DMS114 treated with DMSO at 0.1 percent for 48 hours (cell line): ENCODE measurements at regions not wholly inside any gene's neighbourhood (a gene's known extent, or its start where the extent isn't known, plus 50 kb on each side); places are given as distances from the start of the nearest gene placed in this dataset.

Experiments used
- DNase-seq: peaks from one replicate; lab custom pipeline; 2025; ENCODE audit not compliant: unreplicated experiment; lab: John Stamatoyannopoulos, UW

DNA sequence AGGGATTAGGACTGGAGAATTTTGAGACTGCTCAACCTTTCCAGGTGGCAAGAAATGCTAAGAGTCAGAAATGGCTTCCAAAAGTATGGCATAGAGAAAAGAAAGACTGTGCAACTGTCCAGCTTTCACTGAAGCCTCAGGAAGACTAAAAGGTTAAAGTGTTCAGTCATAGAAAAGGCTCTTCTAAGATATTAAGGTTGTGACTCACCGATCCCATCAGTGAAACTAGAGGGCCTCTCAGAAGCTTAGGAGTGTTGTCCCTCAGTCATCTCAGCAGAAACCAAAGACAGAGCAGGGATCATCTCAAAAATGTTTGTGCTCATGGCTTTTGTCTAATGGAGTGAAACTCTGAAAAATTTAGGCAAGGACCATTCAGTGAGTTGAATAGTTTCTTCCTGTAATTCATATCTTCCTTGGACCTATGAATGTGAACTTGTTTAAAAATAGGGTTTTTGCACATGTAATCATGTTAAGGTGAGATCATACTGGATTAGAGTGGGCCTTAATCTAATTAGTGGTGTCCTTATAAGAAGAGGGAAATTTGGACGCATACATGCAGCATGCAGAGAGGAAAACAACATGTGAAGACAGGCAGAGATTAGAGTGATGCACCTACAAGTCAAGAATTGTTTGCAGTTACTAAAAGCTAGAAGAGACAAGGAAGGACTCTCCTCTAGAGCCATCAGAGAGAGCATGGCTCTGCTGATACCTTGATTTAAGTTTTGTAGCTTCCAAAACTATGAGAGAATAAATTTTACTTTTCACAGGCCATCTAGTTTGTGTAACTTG is 71.3 kb downstream of the RPE65 start:
- no peak for DNase-seq

DNA sequence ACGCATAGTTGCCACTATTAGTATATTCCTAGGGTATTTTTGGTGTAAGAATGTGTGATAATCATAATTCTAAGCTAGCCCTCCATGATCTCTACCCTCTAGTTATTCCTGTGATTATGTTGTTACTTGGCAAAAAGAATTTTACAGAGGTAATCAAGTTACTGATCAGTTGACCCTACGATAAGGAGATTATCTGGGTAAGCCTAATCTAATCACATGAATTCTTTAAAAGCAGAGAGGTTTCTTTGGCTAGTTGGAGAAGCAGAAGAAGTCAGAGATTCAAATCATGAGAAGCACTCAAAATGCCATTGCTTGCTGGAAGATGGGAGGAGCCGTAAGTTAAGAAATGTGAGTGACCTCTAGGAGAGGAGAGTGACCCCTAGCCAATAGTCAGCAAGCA is 72.7 kb downstream of the RPE65 start:
- no peak for DNase-seq

DNA sequence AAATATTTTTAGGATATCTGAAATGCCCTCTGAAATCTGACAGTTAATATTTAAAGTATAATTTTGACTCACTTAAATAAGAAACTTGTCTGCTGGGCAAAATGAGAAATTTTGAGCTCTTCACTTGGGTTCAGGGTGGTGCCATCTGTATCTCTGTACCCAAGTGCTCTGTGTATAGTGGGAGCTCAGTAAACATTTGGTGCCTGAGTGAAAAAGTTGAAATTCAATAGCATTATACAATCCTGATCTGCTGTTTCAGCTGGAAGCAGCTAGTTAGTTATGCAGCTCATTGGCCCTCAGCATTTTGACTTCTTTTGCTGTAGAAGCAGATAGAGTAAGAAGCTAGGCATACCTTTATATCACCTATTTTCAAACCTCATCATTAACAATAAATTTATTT is 73.3 kb downstream of the RPE65 start:
- DNase-seq: no peak

DNA sequence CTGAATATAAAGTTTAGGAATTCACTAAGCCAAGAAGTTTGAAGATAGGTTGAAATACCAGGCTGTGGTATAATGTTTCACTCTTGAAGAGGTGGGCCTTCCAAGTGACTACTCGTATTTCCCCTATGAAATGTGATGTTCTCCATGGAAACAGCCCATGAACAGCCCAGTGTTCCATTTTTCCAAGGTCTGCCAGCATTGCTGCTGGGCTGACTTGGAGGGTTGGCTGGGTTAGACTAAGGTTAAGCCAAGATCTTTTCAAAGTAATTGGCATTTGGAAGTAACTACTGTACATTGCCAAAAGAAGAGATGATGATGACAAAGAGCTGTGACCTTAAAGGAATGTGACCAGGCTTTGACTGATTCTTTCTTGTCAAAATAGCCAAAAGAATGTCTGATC is 73.8 kb downstream of the RPE65 start:
- DNase-seq: no peak

DNA sequence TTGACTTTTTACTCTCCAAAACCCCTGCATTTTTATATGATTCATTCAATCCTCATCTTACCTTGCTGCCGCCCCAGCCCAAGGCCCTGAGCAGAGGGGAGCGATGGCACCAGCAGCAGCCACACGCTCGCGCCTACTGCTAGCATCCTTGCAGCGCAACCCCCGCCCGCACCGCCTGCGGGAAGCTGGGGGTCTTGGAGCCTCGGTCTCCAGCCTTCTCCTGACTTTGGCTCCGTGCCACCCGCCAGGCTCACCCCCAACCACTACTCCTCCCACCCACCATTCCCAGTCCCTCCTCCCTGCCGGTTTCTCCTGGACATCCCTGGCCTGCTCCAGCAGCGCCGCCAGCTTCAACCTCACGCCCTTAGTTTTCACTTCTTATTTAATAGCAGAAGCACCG is 76.6 kb downstream of the RPE65 start:
- no peak for DNase-seq

DNA sequence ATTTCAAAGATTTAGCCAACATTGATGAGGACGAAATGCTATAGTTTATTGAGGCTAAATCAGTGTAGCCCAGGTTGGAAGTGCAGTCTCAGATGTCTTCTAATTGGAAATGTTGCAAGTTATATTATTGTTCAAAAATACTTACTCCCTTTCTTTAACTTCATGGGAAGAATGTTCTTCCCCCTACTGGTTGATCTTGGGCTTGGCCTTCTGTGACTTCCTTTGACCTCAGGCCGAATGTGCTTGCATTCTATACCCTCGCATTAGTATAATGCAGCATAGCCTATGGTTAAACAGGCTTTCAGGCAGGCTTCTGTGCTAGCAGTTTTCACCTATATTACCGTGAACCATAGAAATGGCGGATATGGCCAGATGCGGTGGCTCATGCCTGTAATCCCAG is 77.3 kb downstream of the RPE65 start:
- no peak for DNase-seq

DNA sequence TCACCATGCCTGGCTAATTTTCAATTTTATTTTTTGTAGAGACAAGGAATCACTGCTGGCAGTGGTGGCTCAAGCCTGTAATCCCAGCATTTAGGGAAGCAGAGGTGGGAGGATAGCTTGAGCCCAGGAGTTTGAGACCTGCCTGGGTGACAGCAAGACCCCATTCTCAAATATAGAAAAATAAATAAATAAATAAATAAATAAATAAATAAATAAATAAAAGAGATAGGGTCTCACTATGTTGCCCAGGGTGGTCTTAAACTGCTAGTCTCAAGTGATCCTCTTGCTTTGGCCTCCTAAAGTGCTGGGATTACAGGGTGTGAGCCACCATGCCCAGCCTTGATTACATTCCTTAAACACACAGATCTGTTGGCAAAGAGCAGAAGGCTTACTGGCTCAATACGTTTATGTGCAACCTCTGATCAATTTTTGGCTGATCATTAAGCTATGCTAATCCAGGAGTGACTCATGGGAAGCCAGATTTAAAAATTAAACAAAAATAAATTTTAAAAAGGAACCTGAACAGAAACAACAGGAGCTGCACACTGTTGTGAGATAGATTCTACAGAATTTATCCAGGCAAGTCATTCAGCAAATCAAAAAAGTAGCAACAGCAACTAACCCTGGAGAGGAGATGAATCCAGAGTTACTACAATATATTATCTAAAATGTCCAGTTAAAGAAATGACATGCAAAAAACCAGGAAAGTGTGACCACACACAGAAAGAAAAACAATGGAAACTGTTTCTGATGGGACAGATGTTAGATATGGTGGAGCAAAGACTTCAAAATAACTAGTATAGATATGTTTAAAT is 79.4 kb downstream of the RPE65 start:
- DNase-seq: no peak

DNA sequence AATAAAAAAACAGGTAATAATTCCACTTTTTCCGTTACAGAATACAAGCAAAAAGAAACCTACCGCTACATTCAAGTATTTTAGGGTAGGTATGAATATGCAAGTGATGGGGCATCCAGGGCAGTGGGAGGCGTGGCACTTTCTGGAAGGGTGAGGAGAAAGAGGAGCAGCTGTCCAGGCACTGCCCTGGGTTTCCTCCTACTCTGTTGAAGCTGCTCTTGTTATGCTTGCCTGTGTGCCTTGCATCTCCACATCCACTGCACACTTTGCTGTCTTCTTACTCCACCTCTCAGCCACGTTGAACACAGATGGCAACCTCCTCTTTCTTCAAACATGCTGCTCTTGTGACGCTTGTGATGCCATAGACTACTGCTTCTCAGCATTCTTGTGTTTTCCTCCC is 83.2 kb downstream of the RPE65 start:
- DNase-seq: no peak

DNA sequence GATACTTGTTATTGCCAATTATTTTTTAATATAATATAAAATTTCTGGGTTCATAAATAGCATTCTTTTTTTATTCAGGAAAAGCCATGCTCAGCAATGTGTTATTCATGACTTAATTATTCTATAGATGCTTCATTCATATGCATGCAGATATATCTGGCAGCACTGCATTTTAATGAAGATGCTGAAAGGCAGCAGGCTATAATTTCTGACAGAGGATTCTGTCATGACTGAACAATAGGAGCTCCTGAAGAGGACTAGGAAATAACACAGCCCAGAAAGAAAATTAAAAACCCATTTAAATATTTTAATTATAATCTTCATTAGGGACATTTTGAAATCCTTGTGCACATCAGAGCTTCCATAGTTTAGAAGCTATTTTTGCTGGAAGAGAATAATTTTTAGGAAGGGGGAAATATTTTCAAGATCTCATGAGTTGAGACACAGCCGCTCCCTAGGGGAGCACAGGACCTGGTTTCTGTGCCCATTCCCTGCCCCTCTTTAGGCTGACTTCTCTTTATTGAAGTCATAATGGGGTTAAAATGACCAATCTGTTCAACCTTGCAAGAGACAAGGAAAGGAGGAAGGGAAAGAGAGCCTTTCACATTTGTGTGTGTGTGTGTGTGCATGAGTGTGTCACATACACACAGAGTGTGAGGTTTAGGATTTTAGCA is 83.9 kb downstream of the RPE65 start:
- no peak for DNase-seq

DNA sequence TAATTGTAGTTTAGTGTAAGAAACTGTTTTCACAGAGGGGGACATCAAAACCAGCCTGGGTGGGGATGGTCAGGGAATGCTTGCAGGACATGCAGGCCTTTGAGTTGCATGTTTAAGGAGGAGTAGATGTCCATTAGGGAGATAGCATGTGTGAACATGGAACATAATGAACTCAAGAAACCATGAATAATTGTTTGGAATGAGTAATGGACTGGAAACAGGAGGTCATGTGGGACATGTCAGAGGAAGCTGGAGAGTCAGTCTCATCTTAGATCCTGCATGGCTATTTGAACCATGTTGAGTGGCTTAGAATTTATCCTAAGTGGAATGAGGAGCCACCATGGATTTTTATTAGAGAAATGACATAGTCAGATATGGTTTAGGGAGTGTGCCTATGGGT is 86.4 kb downstream of the RPE65 start:
- DNase-seq: no peak

DNA sequence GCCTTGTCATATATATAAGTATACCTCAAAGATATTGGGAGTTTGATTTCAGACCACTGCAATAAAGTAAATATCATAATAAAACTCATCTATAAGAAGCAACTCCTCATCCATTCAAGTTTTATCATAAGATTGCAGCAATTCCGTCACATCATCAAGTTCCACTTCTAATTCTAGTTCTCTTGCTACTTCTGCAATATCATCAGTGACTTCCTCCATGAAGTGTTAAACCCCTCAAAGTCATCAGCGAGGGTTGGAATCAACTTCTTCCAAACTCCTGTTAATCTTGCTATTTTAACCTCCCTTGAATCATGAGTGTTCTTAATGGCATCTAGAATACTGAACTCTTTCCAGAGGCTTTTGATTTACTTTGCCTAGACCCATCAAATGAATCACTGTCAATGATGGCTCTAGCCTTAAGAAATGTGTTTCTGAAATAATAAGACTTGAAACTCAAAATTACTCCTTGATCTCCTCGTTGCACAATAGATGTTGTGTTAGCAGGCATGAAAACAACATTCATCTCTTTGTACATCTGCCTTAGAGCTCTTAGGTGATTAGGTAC is 88.3 kb downstream of the RPE65 start:
- no peak for DNase-seq

DNA sequence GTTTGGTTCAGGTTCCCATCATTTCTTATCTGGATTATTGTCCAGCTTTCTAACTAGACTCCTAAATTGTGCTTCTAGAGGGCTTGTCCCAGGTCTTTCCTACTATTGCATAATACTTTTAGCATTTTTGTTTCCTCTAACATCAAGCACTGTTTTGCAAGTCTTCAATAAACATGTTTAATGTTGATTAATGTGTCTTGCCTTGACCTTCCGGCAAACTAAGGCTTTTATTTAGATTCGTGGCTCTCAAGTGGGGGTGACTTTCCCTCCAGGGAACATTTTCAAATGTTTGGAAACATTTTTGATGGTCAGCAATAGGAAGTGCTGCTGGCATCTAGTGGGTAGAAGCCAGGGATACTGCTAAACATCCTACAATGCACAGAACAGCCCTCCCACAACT is 90.7 kb downstream of the RPE65 start:
- DNase-seq: no peak

DNA sequence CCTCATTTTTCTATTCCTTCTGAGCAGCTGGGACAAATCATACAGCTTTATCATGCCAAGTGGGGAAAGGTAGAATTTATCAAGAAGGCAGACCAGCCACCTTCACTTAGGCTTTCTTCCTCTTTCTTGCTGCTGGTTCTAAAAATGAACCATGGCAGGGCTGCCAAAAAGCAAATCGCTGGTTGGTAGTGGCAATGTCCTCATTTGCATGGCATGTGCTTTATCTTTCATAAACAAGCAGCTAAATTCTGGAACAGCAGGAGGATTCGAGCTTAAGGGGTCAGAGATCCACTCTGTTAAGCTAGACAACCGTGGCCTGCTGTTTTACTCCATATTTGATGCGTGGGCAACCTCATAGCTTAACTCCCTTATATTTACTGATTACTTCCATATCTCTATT is 91.3 kb downstream of the RPE65 start:
- DNase-seq: no peak

DNA sequence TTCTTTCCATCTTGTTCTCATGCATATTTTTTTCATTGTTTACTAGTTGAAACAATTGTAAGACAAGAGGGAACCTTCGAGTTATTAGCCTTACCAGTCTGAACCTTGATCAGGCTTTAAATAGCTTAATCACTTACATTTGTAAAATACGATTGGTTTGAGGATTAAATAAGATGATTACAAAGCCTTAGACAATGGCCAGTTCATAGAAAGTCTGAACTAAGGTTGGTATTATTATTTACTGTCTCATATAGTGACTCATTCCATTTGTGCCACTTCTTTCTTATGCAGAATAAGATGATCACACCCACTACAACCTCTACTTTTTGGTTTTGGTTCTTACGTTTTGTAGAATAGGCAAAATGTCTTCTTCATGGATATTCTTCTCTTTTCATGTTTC is 94.1 kb downstream of the RPE65 start:
- DNase-seq: no peak

DNA sequence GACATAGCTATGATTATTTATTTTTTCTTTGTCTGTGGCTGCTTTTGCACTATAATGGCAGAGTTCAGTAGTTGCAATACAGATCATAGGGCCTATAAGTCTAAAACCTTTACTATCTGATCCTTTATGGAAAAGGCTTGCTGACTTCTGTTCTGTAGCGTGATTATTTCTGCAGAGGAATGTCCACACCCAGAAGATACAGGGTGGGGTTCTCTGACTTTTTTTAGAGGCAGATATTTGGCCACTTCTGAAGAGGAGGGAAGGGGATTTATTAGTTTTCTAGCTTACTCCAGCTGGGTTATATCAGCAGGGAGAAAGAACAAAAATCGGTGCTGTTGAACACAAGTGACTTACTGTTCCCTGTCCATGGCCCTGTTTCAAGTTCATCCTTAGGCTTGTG is 97.6 kb downstream of the RPE65 start:
- DNase-seq: no peak

DNA sequence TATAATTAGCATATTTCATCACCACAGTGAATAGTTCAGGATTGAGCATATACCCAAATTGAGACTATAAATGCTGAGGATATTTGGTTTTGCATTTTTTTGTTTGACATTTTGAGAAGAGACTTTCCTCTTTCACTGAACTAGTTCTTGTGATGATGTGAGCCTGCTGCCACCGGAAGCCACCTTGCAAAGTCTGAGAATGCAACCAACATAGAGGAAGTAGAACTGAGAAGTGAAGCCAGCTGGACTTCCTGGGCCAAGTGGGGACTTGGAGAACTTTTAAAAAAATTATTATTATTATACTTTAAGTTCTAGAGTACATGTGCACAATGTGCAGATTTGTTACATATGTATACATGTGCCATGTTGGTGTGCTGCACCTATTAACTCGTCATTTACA is 102.3 kb downstream of the RPE65 start:
- no peak for DNase-seq

DNA sequence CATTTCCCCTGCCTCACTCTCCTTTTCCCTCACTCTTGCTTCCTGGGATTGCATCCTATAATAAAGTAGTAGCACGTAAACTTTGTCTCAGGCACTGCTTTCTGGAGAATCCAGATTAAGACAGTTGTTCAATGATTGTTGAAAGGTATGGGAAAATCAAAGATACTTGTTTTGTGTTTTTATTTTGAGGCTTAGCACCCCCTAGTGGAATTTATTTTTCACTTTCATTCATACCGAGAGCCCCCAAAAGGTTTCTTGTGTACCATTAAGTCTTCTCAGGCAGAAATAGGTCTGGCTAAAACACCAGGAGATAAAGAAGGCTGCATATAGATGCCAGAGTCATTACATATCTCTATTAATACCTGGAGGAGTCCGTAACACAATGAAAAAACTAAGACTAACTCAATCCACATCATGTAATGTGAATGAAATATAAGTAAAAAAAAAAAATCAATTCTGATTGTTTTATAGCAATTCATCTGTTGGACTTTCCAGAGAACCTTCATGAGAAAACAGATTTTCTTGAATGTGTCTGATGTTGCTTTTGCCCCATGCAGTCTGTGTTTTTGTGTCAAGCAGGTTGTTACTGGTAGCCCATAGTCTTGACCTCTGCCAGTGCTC is 103.5 kb downstream of the RPE65 start:
- DNase-seq: peak; percentile 21

DNA sequence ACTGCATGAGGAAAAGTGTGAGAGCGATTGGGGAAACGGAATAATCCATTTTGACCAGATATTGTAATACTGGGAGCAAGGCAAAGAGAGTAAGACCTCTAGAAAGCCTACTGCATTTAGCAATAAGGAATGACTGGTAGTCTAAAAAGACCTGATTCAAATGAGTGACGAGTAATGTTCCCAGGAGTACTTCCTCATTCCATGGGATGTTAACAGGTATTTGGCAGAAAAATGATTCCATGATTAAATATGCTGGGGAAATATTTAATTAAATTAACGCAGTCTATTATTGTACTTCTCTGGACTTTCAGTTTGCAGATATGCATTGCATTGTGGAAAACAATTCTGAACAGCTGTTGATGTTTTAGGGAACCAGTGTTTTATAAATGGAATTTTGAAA is 105.5 kb downstream of the RPE65 start:
- no peak for DNase-seq

DNA sequence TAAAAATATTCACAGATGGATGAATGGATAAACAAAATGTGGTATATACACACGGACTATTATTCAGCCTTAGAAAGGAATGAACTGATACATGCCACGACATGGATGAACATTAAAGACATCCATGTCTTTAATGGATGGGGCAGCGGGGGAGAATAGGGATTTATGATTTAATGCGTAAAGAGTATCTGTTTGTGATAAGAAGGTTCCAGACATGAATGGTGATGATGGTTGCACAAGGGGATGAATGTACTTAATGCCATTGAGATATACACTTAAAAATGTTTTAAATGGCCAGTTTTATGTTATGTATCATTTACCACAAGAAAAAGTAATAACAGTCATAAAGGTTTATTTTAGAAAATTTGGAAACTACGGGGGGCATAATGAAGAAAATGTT is 108.6 kb upstream of the WLS start:
- DNase-seq: no peak

DNA sequence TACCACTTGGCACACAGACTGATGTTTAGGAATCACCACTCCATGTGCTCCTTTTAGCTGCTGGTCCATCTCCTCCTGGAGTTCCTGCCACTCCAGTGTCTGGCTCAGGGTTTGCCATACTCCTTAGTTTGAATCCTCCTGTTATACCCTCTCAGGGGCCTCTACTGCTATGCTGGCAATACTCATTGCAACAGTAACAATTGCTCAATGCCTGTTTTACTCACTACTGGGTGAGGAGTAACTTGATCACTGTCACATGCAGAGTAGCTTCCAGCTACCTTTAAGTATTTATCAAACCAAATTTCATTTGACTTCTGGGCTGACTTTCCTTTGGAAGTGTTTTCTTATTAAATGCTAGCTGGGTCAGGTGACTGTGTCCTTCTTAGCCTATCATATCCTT is 107.2 kb upstream of the WLS start:
- no peak for DNase-seq

DNA sequence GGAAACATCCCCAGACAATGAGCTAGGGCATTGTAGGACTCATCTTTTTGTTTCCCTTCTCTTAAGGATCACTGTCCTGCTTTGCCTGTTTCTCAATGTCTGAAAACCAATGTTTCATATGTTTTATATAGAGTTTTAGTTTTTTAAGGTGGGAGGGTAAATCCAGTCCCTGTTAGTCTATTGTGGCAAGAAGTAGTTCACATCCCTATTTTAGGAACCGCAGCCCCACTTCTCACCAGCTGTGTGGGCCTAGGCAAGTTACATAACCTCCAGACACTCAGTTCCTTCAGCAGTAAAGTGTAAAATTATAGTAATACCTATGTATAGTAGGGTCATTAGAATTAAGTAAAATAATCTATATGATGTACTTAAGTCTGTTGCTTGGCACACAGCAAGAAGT is 105.8 kb upstream of the WLS start:
- no peak for DNase-seq
